ENCODE measurements at regions not wholly inside any gene's neighbourhood (a gene's known extent, or its start where the extent isn't known, plus 50 kb on each side); places are given as distances from the start of the nearest gene placed in this dataset.

DNA sequence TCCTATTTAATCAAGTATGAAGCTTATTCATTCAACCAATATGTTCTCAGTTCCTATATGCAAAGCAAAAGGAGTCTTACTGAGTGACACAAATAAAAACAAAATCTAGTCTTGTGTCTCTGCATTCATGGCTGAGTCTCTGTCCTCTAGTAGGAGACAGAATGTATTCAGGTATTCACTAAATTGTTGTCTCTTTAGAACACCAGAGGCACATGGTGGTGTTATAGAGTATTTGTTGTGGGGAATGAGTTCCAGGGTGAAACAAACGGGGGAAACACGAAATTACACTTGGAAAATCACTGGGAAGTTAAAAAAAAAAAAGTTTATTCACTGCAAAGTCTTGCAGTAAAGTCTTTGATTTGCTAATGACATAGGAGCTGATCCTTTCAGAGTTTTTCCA lies 131.7 kb upstream of the FSHR start:
- TF ChIP-seq FOXK2 (IDR thresholded peaks at IDR 0.05): no peak
- TF ChIP-seq ELF4 (IDR thresholded peaks at IDR 0.05): no peak
- no peak for TF ChIP-seq TARDBP (IDR thresholded peaks at IDR 0.05)
- no peak for TF ChIP-seq FOXA1 (IDR thresholded peaks at IDR 0.05)
- TF ChIP-seq FOXM1 (IDR thresholded peaks at IDR 0.05; ENCODE audit: borderline replicate concordance): no peak
